ENCODE measurements at regions not wholly inside any gene's neighbourhood (a gene's known extent, or its start where the extent isn't known, plus 50 kb on each side); places are given as distances from the start of the nearest gene placed in this dataset.

GRCh38 chr11:90803366-90803765, 580.5 kb upstream of the CHORDC1 start:
- in situ Hi-C loops (cut with HindIII; ENCODE audit: low pct_unique_long_range_greater_than_20kb, low sequenced_read_pairs), result no loop called here
- POLR2A ChIA-PET, result no interaction called here
- no peak overlapping the region for H3K27ac ChIP-seq (ENCODE audit: low read length)
- CTCF ChIA-PET, result no interaction called here
- intact Hi-C loops (cut with micrococcal nuclease; ENCODE audit: unreplicated experiment), result loop anchor here (5.0 kb wide), 1 partner anchor 51 kb away; no protein-coding TSS in a partner anchor
- no peak overlapping the region for H3K4me3 ChIP-seq (ENCODE audit: low read depth in 2 of 2, low read length in 2 of 2)
- H3K4me1 ChIP-seq (ENCODE audit: control insufficient read depth, insufficient read depth, low read length), result no peaks in the 10 kb centered on the region
- no TSS peak for BruUV-seq (replicated peaks)
- DNase-seq (ENCODE audit: low read depth, low spot score) (no peak), ATAC-seq (no peak)
- H3K36me3 ChIP-seq (ENCODE audit: control insufficient read depth, insufficient read depth, low read length), result no peaks in the 10 kb centered on the region
- no peaks in the 10 kb centered on the region for H3K27me3 ChIP-seq (ENCODE audit: control insufficient read depth, insufficient read depth, low read length)
- no peaks in the 10 kb centered on the region for H3K9me3 ChIP-seq (ENCODE audit: control insufficient read depth, insufficient read depth, low read depth, low read length)
- TF ChIP-seq REST (IDR thresholded peaks at IDR 0.05; ENCODE audit: insufficient read depth in 1 of 2, low read depth in 2 of 2, low read length in 1 of 2), result no peak
- TF ChIP-seq CTCF (IDR thresholded peaks at IDR 0.05), result no peak
- TF ChIP-seq SIN3A (IDR thresholded peaks at IDR 0.05; ENCODE audit: borderline replicate concordance, insufficient read depth, low read depth, low read length), result no peak
- TF ChIP-seq TCF7L2 (IDR thresholded peaks at IDR 0.05; ENCODE audit: low read depth, low read length), result no peak
- TF ChIP-seq POLR2AphosphoS5 (IDR thresholded peaks at IDR 0.05; ENCODE audit: low read depth, low read length), result no peak

- in situ Hi-C loops (cut with HindIII; ENCODE audit: low pct_unique_long_range_greater_than_20kb, low sequenced_read_pairs) (no loop called here), intact Hi-C loops (cut with micrococcal nuclease; ENCODE audit: unreplicated experiment) (no loop called here)
- BruUV-seq (replicated peaks), result no TSS peak
- DNase-seq (ENCODE audit: low read depth, low spot score) (no peak), ATAC-seq (no peak)
- Histone ChIP-seq H3K27me3 (ENCODE audit: control insufficient read depth, insufficient read depth, low read length) (no peaks in the 10 kb centered on the region), H3K27ac (ENCODE audit: low read length) (no peak overlapping the region), H3K4me3 (ENCODE audit: low read depth in 2 of 2, low read length in 2 of 2) (no peak overlapping the region), H3K36me3 (ENCODE audit: control insufficient read depth, insufficient read depth, low read length) (no peaks in the 10 kb centered on the region), H3K9me3 (ENCODE audit: control insufficient read depth, insufficient read depth, low read depth, low read length) (no peaks in the 10 kb centered on the region), H3K4me1 (ENCODE audit: control insufficient read depth, insufficient read depth, low read length) (no peaks in the 10 kb centered on the region)
- CTCF ChIA-PET, result no interaction called here
- TF ChIP-seq POLR2AphosphoS5 (IDR thresholded peaks at IDR 0.05; ENCODE audit: low read depth, low read length) (no peak), TCF7L2 (IDR thresholded peaks at IDR 0.05; ENCODE audit: low read depth, low read length) (no peak), CTCF (IDR thresholded peaks at IDR 0.05) (no peak), SIN3A (IDR thresholded peaks at IDR 0.05; ENCODE audit: borderline replicate concordance, insufficient read depth, low read depth, low read length) (no peak), REST (IDR thresholded peaks at IDR 0.05; ENCODE audit: insufficient read depth in 1 of 2, low read depth in 2 of 2, low read length in 1 of 2) (no peak)
- POLR2A ChIA-PET, result no interaction called here
These were observed 575.9 kb upstream of the CHORDC1 start for GRCh38 chr11:90798769-90799168.
